Endothelial cell of umbilical vein (primary cell): ENCODE measurements at regions not wholly inside any gene's neighbourhood (a gene's known extent, or its start where the extent isn't known, plus 50 kb on each side); places are given as distances from the start of the nearest gene placed in this dataset.

Experiments used
- BruUV-seq: library from RNA; stranded (reverse); fragments of 400-500 nt; replicated peaks from 2 replicates; lab custom pipeline; 2021; lab: Mats Ljungman, UMichigan
- CTCF ChIA-PET: fragments of 300-600, 350-600 bp; sonication (Branson Sonifier 250); formaldehyde crosslinking; loops from one replicate; lab custom pipeline; 2021; ENCODE audit warnings: antibody characterized with exemption, inconsistent platforms; lab: Charles Lee
- POLR2A ChIA-PET: fragments of 300-600, 350-600 bp; sonication (Branson Sonifier 250); formaldehyde crosslinking; loops from one replicate; lab custom pipeline; 2021; ENCODE audit warnings: antibody characterized with exemption, inconsistent platforms; lab: Charles Lee
- DNase-seq: peaks from one replicate; pipeline ENCODE4 v3.0.0-alpha.2; 2011; ENCODE audit warnings: low read depth, low spot score
- FAIRE-seq: peaks from 2 replicates; lab custom pipeline; 2011; peaks lifted over from hg19 to GRCh38; lab: Jason Lieb, UNC
- H2AFZ ChIP-seq: 2 replicates; pipeline ENCODE4 v1.6.0; 2012; ENCODE audit warnings: low read depth, low read length, control low read depth, inconsistent platforms
- H3K27ac ChIP-seq: 2 replicates; pipeline ENCODE4 v1.5.1; 2011; ENCODE audit warnings: low read depth, mild to moderate bottlenecking, control low read depth, low read length, moderate library complexity; ENCODE audit not compliant: insufficient read depth
- H3K27me3 ChIP-seq, 2 experiments: 2 replicates each; pipeline versions ENCODE4 v1.6.0 to v1.6.1; 2011; ENCODE audit warnings: low read length in 2 of 2, mixed read lengths in 1 of 2; ENCODE audit not compliant: control insufficient read depth in 2 of 2, insufficient read depth in 2 of 2
- H3K36me3 ChIP-seq, 2 experiments: 2 replicates in 1 of 2; 3 replicates in 1 of 2; pipeline ENCODE4 v1.5.1; 2011; ENCODE audit warnings: low read length in 2 of 2, mild to moderate bottlenecking in 1 of 2, moderate library complexity in 1 of 2; ENCODE audit not compliant: control insufficient read depth in 2 of 2, insufficient read depth in 2 of 2; ENCODE audit errors: extremely low read depth in 1 of 2
- H3K4me1 ChIP-seq: 3 replicates; pipeline ENCODE4 v1.5.1; 2011; ENCODE audit warnings: mild to moderate bottlenecking, low read length; ENCODE audit not compliant: control insufficient read depth, insufficient read depth; ENCODE audit errors: extremely low read depth
- H3K4me2 ChIP-seq: 2 replicates; pipeline ENCODE4 v1.6.1; 2011; ENCODE audit warnings: low read length, control low read depth, mixed read lengths; ENCODE audit not compliant: insufficient read depth
- H3K4me3 ChIP-seq, 3 experiments: fragments of 200-600 bp in 1 of 3; sonication (generic), shearing (Covaris generic) in 1 of 3; replicated peaks in 1 of 3; 2 replicates each; pipeline ENCODE4 v1.5.1; 2011 to 2016; ENCODE audit warnings: control low read depth in 3 of 3, low read length in 3 of 3, mild to moderate bottlenecking in 2 of 3, inconsistent platforms in 1 of 3, low read depth in 1 of 3, moderate library complexity in 1 of 3; ENCODE audit not compliant: insufficient read depth in 1 of 3
- H3K79me2 ChIP-seq: 2 replicates; pipeline ENCODE4 v1.6.0; 2012; ENCODE audit warnings: low read length, inconsistent platforms; ENCODE audit not compliant: control insufficient read depth, insufficient read depth
- H3K9ac ChIP-seq: replicated peaks from 2 replicates; pipeline ENCODE3; 2011; ENCODE audit warnings: low read length, control low read depth; ENCODE audit not compliant: insufficient read depth; ENCODE audit errors: extremely low read depth
- H3K9me1 ChIP-seq: replicated peaks from 3 replicates; pipeline ENCODE4 v1.6.0; 2011; ENCODE audit warnings: mild to moderate bottlenecking, low read length; ENCODE audit not compliant: control insufficient read depth, insufficient read depth; ENCODE audit errors: extremely low read depth
- H3K9me3 ChIP-seq: replicated peaks from 2 replicates; pipeline ENCODE4 v1.5.1; 2012; ENCODE audit warnings: low read length, inconsistent platforms; ENCODE audit not compliant: control insufficient read depth, insufficient read depth
- H4K20me1 ChIP-seq: replicated peaks from 2 replicates; pipeline ENCODE3; 2011; ENCODE audit warnings: mild to moderate bottlenecking, low read length; ENCODE audit not compliant: control insufficient read depth, insufficient read depth; ENCODE audit errors: extremely low read depth
- CTCF ChIP-seq, 2 donors: IDR thresholded peaks; 1 replicate in 1 of 2; 2 replicates in 1 of 2; pipeline ENCODE4 v1.5.1; 2011; ENCODE audit warnings: low read length in 2 of 2, mild to moderate bottlenecking in 2 of 2, moderate library complexity in 2 of 2, control low read depth in 1 of 2, inconsistent platforms in 1 of 2, low read depth in 1 of 2; ENCODE audit not compliant: insufficient read depth in 1 of 2; ENCODE audit errors: extremely low read depth in 1 of 2
- EZH2 ChIP-seq: IDR thresholded peaks from 2 replicates; pipeline ENCODE4 v1.6.1; 2012; ENCODE audit warnings: borderline replicate concordance, low read depth, mild to moderate bottlenecking, moderate library complexity, low read length, inconsistent platforms; ENCODE audit not compliant: severe bottlenecking
- FOS ChIP-seq: IDR thresholded peaks from 2 replicates; pipeline ENCODE4 v1.6.1; 2011; ENCODE audit warnings: mild to moderate bottlenecking, low read length, moderate library complexity, borderline replicate concordance; ENCODE audit not compliant: insufficient read depth
- GATA2 ChIP-seq: IDR thresholded peaks from 2 replicates; pipeline ENCODE4 v1.7.0; 2011; ENCODE audit warnings: low read depth, mild to moderate bottlenecking, moderate library complexity, mixed read lengths, low read length; ENCODE audit not compliant: insufficient read length, insufficient read depth
- JUN ChIP-seq: IDR thresholded peaks from 2 replicates; pipeline ENCODE4 v1.6.1; 2011; ENCODE audit warnings: borderline replicate concordance, low read depth; ENCODE audit not compliant: insufficient read length, insufficient read depth
- MAX ChIP-seq: IDR thresholded peaks from 2 replicates; pipeline ENCODE4 v1.6.1; 2011; ENCODE audit not compliant: insufficient read depth, insufficient read length
- MYC ChIP-seq: IDR thresholded peaks from one replicate; pipeline ENCODE4 v1.6.1; 2011; ENCODE audit warnings: mild to moderate bottlenecking, low read depth, low read length
- POLR2A ChIP-seq: IDR thresholded peaks from 2 replicates; pipeline ENCODE4 v1.6.1; 2012; ENCODE audit warnings: low read depth, mild to moderate bottlenecking, control low read depth, low read length
- POLR2AphosphoS5 ChIP-seq: IDR thresholded peaks from 2 replicates; pipeline ENCODE4 v1.6.1; 2012; ENCODE audit warnings: low read depth, mild to moderate bottlenecking, control low read depth, low read length, moderate library complexity; ENCODE audit not compliant: insufficient read depth
- dilution Hi-C: fragments of 300-500 bp; cut with MboI; formaldehyde crosslinking; loops from one replicate; pipeline ENCODE4 v1.15.0; 2019; ENCODE audit warnings: low sequenced_read_pairs; ENCODE audit not compliant: extremely low pct_ligation_motif_present
- intact Hi-C: fragments of 100-400 bp; cut with micrococcal nuclease; formaldehyde crosslinking; loops from one replicate; pipeline ENCODE4 v1.10.0; 2022

- dilution Hi-C loops = no loop called here
- no peak for TF ChIP-seq MAX
- TF ChIP-seq EZH2 = no peak
- no peak for TF ChIP-seq MYC
- TF ChIP-seq POLR2A = no peak
- no peak for TF ChIP-seq GATA2
- no peak for TF ChIP-seq FOS
- TF ChIP-seq CTCF (IDR thresholded peaks at IDR 0.05; ENCODE audit: extremely low read depth in 1 of 2, insufficient read depth in 1 of 2, low read depth in 1 of 2, low read length in 2 of 2) = no peak
- TF ChIP-seq JUN = no peak
- no peak for TF ChIP-seq POLR2AphosphoS5
- BruUV-seq = no TSS peak
Observed at GRCh38 chr1:192080684-192081083, 77.6 kb upstream of the RGS18 start.

More at GRCh38 chr1:192080684-192081083, 77.6 kb upstream of the RGS18 start:
- Histone ChIP-seq H3K9ac (no peak overlapping the region), H3K4me3 (no peak overlapping the region), H3K27me3 (no peaks in the 10 kb centered on the region), H3K4me2 (no peak overlapping the region), H3K36me3 (no peaks in the 10 kb centered on the region), H3K79me2 (no peaks in the 10 kb centered on the region), H3K27ac (no peak overlapping the region), H4K20me1 (no peaks in the 10 kb centered on the region), H3K4me1 (no peaks in the 10 kb centered on the region), H3K9me3 (no peaks in the 10 kb centered on the region), H3K9me1 (no peaks in the 10 kb centered on the region), H2AFZ (no peak overlapping the region)
- no peak for DNase-seq
- FAIRE-seq = no peak
- ChIA-PET POLR2A (no interaction called here), CTCF (interaction anchor here (1.0 to 1.7 kb wide), 2 partner anchors 12 to 15 kb away, joined by 3 read pairs; no protein-coding TSS in a partner anchor)
- intact Hi-C loops = no loop called here
